ENCODE measurements at regions not wholly inside any gene's neighbourhood (a gene's known extent, or its start where the extent isn't known, plus 50 kb on each side); places are given as distances from the start of the nearest gene placed in this dataset.

- TF ChIP-seq, protein P1, sequence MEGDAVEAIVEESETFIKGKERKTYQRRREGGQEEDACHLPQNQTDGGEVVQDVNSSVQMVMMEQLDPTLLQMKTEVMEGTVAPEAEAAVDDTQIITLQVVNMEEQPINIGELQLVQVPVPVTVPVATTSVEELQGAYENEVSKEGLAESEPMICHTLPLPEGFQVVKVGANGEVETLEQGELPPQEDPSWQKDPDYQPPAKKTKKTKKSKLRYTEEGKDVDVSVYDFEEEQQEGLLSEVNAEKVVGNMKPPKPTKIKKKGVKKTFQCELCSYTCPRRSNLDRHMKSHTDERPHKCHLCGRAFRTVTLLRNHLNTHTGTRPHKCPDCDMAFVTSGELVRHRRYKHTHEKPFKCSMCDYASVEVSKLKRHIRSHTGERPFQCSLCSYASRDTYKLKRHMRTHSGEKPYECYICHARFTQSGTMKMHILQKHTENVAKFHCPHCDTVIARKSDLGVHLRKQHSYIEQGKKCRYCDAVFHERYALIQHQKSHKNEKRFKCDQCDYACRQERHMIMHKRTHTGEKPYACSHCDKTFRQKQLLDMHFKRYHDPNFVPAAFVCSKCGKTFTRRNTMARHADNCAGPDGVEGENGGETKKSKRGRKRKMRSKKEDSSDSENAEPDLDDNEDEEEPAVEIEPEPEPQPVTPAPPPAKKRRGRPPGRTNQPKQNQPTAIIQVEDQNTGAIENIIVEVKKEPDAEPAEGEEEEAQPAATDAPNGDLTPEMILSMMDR (IDR thresholded peaks at IDR 0.05; ENCODE audit: low read depth, low read length, missing control alignments), result no peak
- no peak for DNase-seq (ENCODE audit: extremely low read depth, low read depth)
- H3K4me3 ChIP-seq (replicated peaks; ENCODE audit: low read depth, low read length), result no peak overlapping the region
These were observed 207.3 kb downstream of the SUCLG1 start for GRCh38 chr2:84251651-84252302.

GRCh38 chr2:84249140-84249539 is 209.9 kb downstream of the SUCLG1 start:
- TF ChIP-seq, protein P1 (IDR thresholded peaks at IDR 0.05; ENCODE audit: low read depth, low read length, missing control alignments), result no peak
- DNase-seq (ENCODE audit: extremely low read depth, low read depth), result no peak

DNA sequence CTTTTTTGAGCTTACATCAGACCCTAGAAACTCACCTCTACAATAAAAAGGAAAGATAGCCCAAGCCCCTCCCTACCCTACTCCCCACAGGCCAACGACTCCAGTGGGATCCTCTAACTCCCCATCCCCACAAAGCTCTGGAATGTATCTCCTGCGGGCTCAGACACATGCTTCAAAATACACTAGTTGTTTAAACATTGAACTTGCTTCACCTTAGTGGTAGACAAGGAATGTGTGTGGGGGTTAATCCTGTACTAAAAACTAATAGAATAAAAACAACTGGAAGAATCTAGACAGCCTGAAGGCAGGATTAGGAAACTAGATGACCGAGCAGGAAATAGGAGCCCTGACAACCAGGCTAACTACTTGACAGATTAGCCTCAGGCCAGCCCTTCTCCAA is 211.5 kb downstream of the SUCLG1 start:
- TF ChIP-seq, protein P1 (IDR thresholded peaks at IDR 0.05; ENCODE audit: low read depth, low read length, missing control alignments), result no peak
- no peak for DNase-seq (ENCODE audit: extremely low read depth, low read depth)

More at GRCh38 chr2:84249140-84249539, 209.9 kb downstream of the SUCLG1 start:
- H3K4me3 ChIP-seq (replicated peaks; ENCODE audit: low read depth, low read length), result no peak overlapping the region

GRCh38 chr2:84243788-84244733 is 215.0 kb downstream of the SUCLG1 start:
- H3K4me3 ChIP-seq (replicated peaks; ENCODE audit: low read depth, low read length), result no peak overlapping the region
- TF ChIP-seq, protein P1 (IDR thresholded peaks at IDR 0.05; ENCODE audit: low read depth, low read length, missing control alignments), result no peak
- DNase-seq (ENCODE audit: extremely low read depth, low read depth), result no peak

More for the DNA sequence above, 211.5 kb downstream of the SUCLG1 start:
- H3K4me3 ChIP-seq (replicated peaks; ENCODE audit: low read depth, low read length), result no peak overlapping the region

GRCh38 chr2:84238907-84239306 is 220.2 kb downstream of the SUCLG1 start:
- TF ChIP-seq, protein P1 (IDR thresholded peaks at IDR 0.05; ENCODE audit: low read depth, low read length, missing control alignments), result no peak
- no peak overlapping the region for H3K4me3 ChIP-seq (replicated peaks; ENCODE audit: low read depth, low read length)

GRCh38 chr2:84236288-84236687 is 222.8 kb downstream of the SUCLG1 start:
- DNase-seq (ENCODE audit: extremely low read depth, low read depth), result no peak
- no peak overlapping the region for H3K4me3 ChIP-seq (replicated peaks; ENCODE audit: low read depth, low read length)
- TF ChIP-seq, protein P1 (IDR thresholded peaks at IDR 0.05; ENCODE audit: low read depth, low read length, missing control alignments), result no peak

More at GRCh38 chr2:84238907-84239306, 220.2 kb downstream of the SUCLG1 start:
- DNase-seq (ENCODE audit: extremely low read depth, low read depth), result no peak
